HG02759 (cell line): ENCODE measurements at regions not wholly inside any gene's neighbourhood (a gene's known extent, or its start where the extent isn't known, plus 50 kb on each side); places are given as distances from the start of the nearest gene placed in this dataset.

Experiments used
- ATAC-seq: cut with Tn5 transposase; IDR thresholded peaks from one replicate; pipeline ENCODE4 v1.9.1; 2021; ENCODE audit warnings: mild to moderate bottlenecking, moderate library complexity; ENCODE audit not compliant: unreplicated experiment

DNA sequence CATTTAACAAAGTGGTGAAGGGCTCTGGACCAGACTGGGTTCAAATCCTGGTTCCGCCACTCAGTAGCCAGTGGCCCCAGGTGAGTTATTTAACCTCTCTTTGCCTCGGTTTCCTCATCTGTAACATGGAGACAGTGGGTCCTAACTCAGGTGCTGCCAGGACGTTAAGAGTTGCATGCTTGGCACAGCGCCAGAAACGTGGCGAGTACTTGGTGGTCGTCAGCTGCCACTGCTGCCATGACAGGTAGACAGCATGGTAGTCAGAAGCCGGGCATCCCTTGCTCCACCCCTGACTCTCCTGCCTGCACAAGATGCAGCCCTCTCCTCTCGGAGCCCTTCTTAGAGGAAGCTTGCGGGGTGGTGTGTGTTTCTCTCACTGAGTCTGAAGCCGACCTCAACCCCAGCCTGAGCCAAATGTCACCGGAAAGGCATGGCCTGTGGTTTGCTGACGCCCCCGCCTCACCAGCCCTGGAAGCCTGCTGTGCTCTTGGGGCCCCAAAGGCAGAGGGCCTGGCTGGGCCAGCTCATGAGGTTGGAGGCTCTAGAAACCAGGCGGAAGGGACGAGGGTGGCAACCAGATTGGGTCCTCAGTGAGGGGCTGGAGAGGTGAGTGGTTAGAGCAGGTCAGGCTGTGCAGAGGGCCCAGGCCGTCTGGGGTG is 160.8 kb upstream of the TLE3 start:
- ATAC-seq, result peak; percentile 61

GRCh38 chr15:70257573-70258248 is 160.0 kb upstream of the TLE3 start:
- ATAC-seq, result no peak

GRCh38 chr15:70257047-70257446 is 159.3 kb upstream of the TLE3 start:
- ATAC-seq, result no peak

GRCh38 chr15:70254311-70254869 is 156.7 kb upstream of the TLE3 start:
- ATAC-seq, result no peak

GRCh38 chr15:70253461-70254156 is 155.9 kb upstream of the TLE3 start:
- no peak for ATAC-seq

DNA sequence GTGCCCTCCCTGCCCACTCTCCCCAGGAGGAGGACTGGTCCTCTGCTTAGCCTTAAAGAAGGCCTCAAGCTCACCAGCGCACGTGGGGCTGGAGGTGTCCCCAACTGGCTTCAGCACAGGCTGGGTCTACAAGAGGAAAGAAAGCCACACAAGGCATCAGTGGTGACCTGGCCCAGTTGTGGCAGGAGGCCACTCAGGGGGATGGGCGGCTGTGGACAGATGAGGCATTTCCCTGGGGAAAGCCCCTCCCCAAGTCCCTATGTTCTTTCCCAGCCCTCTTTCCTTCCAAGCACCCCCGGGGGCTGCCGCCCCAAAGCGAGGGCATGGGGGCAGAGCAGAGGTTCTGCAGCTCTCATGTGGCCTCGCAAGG is 155.2 kb upstream of the TLE3 start:
- ATAC-seq, result no peak

GRCh38 chr15:70252056-70252950 is 154.6 kb upstream of the TLE3 start:
- ATAC-seq, result no peak

DNA sequence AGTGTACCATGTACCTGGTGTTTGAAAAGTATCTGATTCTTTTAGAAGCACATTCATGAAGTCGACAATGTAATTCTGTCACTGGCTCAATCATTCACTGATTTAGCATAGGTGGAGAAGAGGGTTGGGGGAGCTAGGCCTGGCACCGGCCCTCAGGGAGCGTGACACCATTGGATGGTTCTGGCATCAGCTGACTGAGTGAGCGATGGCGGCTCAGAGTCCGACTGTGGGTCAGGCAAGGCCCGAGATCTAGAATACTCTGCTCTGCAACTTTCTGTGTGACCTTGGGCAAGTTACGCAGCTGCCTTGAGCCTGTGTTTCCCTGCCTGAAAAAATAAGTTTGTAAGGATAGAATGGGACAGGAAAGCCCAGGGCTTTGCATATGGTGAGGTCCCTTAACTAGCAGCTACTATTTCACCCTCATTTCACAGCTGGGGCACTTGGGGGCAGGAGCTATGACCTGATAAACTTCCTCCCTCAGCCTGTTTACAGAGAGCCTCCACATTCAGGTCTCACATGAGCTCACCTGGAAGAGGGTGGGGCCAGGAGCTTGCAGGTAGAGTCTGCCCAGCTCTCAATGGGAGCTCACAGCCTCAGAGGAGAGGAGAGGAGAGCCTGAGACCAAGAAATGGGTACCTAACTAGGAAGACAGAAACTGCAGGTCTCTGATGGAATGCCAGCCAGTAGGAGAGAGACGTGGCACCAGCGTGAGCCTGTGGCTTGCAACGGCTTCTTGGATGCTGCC is 153.7 kb upstream of the TLE3 start:
- ATAC-seq, result no peak

- ATAC-seq, result no peak
Measured at GRCh38 chr15:70250208-70251201, 152.8 kb upstream of the TLE3 start.

DNA sequence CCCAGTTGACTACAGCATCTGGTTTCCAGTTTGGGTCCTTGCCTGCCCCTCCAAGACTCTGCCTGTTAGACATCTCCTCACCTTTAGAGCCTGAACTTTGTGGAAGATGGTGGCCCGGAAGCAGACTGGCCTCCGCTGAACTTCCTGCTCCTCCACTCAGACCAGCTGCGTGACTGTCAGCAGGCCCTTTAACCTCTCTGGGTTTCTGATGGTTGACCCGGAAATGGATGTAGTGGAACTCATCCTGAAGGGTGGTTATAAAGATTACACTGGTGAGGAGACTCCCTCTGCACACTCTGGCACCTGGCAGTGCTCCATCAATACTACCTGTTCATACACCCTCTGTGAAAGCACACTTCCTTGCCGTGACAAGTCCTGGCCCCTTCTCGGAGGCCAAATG is 151.9 kb upstream of the TLE3 start:
- ATAC-seq, result no peak

- no peak for ATAC-seq
Measured at GRCh38 chr15:70248116-70249025, 150.7 kb upstream of the TLE3 start.

DNA sequence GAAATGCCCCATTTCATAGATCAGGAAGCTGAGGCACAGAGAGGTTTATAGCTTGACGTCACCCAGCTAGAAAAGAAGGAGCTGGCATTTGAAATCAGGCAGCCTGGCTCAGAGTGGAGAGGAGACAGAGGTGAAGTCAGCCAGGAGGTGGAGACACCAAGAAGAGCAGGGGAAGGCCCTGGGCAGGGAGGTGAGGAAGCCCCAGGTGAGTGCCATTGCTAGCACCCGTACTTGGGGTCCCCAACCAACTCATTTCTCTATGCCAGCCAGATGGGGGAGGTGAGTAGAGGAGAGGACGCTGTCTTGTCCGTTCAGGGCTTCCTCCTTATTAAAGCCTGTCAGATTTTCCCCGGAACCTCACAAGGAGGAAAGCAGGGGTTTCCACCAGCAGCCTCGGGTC is 149.6 kb upstream of the TLE3 start:
- no peak for ATAC-seq

GRCh38 chr15:70246623-70247220 is 149.0 kb upstream of the TLE3 start:
- no peak for ATAC-seq

GRCh38 chr15:70245932-70246622 is 148.4 kb upstream of the TLE3 start:
- ATAC-seq, result no peak

DNA sequence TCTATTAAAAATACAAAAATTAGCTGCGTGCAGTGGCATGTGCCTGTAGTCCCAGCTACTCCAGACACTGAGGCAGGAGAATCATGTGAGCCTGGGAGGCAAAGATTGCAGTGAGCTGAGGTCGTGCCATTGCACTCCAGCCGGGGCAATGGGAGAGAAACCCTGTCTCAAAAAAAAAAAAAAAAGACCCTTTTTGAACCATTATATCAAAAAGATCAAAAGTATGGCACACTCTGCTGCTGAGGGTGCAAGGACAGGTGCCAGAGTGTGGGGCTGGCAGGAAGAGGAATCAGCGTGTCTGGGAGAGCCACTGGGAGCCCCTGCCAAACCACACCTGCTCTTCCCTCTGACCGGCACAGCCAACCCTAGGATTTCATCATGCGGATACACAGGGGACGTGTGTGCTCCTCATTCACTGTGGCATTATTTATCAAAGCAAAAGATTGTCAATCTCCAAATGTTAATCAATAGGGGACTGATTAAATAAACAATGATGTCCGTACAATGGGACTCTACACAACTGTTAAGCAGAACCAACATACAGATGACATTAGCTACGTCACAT is 147.3 kb upstream of the TLE3 start:
- ATAC-seq, result no peak

- ATAC-seq, result no peak
Measured at GRCh38 chr15:70243686-70244540, 146.2 kb upstream of the TLE3 start.
